ENCODE measurements at regions not wholly inside any gene's neighbourhood (a gene's known extent, or its start where the extent isn't known, plus 50 kb on each side); places are given as distances from the start of the nearest gene placed in this dataset.

GRCh38 chr18:42179542-42180121, 224.6 kb downstream of the PIK3C3 start:
- no peak for TF ChIP-seq CTCF (IDR thresholded peaks at IDR 0.05 in 8 of 11, conservative IDR thresholded peaks at IDR 0.05 in 3 of 11)
- TF ChIP-seq POLR2AphosphoS5 (IDR thresholded peaks at IDR 0.05): no peak

Data from spleen (tissue), 7 donors.